Stimulated activated CD4-positive, alpha-beta T cell treated with anti-CD3 and anti-CD28 coated beads, Interleukin-12 subunit alpha, Interleukin-12 subunit beta, amount 100 ng/mL, for 24 hours (primary cell): ENCODE measurements at regions not wholly inside any gene's neighbourhood (a gene's known extent, or its start where the extent isn't known, plus 50 kb on each side); places are given as distances from the start of the nearest gene placed in this dataset.
"Not testable (repeated sequence)": the region's sequence is repeated elsewhere in the genome, so short reads cannot be mapped to it uniquely, and the experiment has no call there.

Experiments
- DNase-seq, 2 experiments: peaks; one replicate each; pipeline ENCODE4 v3.0.0-alpha.2; 2020; ENCODE audit warnings: low read depth in 2 of 2

DNA sequence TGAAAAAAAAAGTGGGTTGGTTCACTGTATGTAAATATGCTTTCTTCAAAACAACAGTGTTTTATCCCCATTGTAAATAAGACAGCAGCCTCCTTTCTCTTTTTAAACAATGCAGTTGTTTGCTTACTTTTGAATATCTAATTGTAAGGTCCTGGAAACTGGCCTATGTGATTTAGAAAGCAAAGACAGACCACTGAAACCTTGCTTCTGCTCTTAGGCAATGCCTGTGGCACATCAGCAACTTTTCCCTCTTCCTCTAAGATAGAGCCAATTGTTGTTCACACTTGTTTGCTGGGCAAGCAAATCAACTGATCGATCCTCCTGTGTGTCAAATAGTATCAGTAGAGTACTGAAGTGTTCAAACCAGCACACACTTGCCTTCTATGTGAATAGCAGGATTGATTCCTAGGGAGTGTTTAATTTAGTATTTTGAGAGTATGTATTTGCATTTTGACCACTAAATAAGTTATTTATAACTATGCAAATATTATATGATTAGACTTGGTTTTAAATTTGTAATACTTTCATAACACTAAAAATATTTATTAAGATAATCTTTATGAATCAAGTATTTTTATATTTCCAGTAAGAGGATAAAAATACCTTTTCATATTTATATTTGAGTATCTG lies 55.4 kb upstream of the GRPR start:
- DNase-seq, result no peak

- no peak for DNase-seq
Observed at GRCh38 chrX:16063921-16064320, 59.4 kb upstream of the GRPR start.

DNA sequence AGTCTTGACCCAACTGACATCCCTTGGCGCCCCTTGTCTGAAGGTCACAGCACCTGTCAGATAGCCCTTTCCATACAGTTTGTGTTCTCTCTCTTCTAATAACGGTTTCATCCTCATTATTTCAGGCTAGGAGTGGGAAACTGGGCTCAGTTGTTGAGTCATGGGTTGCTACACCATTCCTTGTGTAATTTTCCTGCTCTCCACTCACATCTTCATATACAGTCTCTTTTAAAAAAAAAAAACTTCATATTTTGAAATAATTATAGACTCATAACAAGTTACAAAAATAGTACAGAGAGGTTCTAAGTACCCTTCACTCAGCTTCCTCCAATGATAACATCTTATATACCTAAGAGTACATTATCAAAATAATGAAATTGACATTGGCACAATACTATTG lies 60.2 kb upstream of the GRPR start:
- DNase-seq, result no peak

- no peak for DNase-seq
Observed at GRCh38 chrX:16061296-16061695, 62.1 kb upstream of the GRPR start.

- DNase-seq, result no peak
Observed at GRCh38 chrX:16060252-16060651, 63.1 kb upstream of the GRPR start.

GRCh38 chrX:16049126-16049525 lies 74.2 kb upstream of the GRPR start:
- DNase-seq, result not testable (repeated sequence)

GRCh38 chrX:16042980-16043379 lies 80.4 kb upstream of the GRPR start:
- DNase-seq, result no peak

- no peak for DNase-seq
Observed at GRCh38 chrX:16039834-16040233, 83.5 kb upstream of the GRPR start.

- no peak for DNase-seq
Observed at GRCh38 chrX:16039363-16039762, 84.0 kb upstream of the GRPR start.

- DNase-seq, result no peak
Observed at GRCh38 chrX:16033331-16033730, 90.0 kb upstream of the GRPR start.

DNA sequence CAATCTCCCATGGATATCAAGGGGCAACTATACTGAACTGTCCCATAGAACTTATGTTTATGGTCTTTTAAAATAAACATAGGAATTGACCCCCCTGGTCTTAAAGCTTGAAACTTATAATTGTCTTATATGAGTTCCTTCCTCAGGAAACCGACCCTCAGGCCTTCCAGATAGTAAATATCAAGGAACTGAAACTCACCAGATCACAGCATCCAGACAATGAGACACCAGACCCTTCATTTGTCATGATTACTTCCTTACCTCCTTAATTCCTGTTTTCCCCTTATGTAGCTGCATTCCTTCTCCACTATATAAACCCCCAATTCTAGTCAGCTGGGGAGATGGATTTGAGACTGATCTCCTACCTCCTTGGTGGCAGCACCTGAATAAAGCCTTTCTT lies 94.8 kb upstream of the GRPR start:
- no peak for DNase-seq

- no peak for DNase-seq
Observed at GRCh38 chrX:16023790-16024734, 99.3 kb upstream of the GRPR start.

GRCh38 chrX:16022580-16023200 lies 100.7 kb upstream of the GRPR start:
- DNase-seq, result no peak

- DNase-seq, result no peak
Observed at GRCh38 chrX:16018291-16018690, 105.1 kb upstream of the GRPR start.

DNA sequence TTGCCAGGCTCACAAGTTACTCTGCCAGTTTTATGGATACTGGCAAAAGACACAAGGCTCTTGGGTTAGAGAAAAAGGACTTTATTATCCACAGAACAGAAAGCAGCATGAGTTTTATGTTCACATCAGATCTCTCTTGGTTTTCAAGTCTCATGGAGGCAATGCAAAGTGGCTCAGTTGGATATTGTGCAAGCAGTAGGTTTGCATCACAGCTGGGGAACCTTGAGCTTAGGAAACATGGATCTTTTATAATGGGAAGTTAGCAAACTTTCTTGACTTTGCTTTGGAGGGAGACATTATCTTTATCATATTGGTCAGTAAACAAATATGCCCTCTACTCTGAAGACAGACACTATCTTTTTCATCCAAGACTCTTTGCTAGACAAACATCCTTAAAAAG lies 109.2 kb upstream of the GRPR start:
- no peak for DNase-seq

DNA sequence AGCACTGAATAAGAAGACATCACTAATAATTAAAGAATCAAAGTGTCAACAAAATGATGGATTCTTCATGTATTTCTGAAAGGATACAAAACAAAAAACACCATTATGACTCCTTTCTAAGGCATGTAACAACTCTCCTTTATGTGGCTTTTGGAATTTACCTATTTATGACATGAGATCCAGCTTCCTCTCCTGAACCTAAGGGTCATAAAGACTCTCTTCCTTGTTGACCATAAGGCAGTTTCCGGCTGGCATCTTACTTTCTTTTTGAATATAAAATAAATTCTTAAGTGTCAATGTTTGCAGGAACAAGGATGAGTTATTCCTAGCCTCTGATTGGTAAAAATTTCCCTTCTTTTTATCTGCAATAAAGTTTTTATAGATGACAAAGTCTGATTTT lies 111.1 kb upstream of the GRPR start:
- DNase-seq, result no peak

DNA sequence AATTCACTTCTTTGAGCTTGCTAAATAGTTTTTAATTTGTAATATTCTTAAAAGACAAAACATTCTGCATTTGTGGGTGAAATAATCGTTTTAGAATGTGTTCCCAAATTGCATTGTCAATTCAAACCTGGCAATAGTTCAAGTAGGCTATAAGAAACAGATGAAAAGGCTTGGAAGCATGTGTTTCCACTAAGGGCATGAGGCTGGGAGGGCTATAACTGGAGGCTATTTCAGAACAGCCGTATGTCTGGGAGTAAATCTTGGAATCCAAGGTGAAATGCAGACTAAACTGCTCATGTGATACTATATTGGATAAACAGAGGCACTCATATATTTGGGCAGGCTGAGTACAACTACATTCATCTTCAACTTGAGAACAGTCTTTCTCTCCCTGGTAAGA lies 117.4 kb upstream of the GRPR start:
- no peak for DNase-seq

- no peak for DNase-seq
Observed at GRCh38 chrX:16002185-16002584, 121.2 kb upstream of the GRPR start.

DNA sequence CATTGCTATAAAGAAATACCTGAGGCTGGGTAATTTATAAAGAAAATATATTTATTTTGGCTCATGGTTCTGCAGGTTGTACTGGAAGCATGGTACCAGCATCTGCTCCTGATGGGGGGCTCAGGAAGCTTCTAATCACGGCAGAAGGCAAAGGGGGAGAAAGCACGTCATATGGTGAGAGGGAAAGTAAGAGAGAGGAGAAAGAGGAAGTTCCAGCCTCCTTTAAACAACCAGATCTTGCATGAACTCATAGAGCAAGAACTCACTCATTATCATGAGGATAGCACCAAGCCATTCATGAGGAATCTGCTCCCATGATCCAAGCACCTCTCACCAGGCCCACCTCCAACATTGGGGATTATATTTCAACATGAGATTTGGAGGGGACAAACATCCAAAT lies 125.0 kb upstream of the GRPR start:
- DNase-seq, result no peak

DNA sequence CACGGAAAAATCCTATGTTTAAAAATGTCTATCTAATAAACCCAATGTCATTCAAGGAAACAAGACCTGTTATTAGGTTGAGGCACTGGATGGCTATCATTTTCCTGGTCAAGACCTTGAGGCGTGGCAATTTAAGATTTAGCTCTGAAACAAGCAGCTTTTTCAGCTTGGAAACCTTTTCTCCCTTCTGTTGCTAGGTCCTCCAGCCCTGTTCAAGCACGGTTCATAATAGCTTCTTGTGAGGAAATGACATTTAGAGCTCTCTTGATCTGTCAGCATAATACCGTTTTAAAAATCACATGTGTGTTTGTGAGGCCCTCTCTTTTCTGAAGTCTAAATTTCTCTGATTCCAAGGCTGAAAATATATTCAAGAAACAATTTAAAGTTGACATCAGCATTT lies 133.6 kb upstream of the GRPR start:
- no peak for DNase-seq

DNA sequence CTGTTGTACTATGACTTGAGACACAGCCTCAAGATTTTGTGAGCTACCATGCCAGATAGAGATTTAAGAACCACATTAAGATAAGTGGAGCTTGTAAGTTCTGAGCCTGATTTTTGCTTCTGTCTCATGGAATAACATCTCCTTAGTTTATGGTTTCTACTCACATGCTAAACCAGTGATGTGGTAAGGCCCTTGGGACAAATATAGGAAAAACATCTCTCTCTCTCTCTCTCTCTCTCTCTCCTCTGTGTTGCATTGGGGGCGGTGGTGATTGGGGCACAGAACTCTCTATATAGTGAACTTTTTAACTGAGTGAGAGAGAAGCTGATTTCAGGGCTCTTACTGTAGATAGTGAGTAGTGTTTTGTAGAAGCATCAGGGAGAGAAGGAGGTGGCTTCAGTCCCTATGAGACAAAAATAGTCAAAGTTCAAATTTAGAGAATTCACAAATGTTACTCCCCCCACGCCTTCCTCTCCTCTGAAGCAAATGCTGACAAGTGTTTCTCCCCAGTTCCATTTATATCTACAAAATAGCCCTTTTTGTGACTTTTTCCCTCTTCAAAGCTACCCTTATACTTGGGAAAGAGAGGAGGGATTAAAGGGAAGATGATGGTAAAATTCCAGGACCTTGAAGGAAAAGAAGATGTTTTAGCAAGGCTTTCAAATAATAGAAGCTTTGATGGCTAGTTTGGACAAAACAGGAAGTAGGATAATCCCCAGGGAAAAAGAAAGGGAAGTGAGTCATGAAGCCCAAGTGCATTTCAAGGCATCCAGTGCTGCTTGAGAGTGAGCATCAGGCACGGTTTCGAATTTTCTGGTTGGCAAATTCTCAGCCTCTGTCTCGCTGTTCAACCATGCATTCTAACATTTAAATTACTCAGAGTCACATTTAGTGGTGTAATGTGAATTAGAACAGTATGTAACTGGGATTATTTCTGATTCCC lies 134.3 kb upstream of the AP1S2 start:
- DNase-seq, result no peak

GRCh38 chrX:15985937-15986336 lies 131.3 kb upstream of the AP1S2 start:
- DNase-seq, result peak; percentile 2 to 3
